VCaP (cell line): ENCODE measurements at regions not wholly inside any gene's neighbourhood (a gene's known extent, or its start where the extent isn't known, plus 50 kb on each side); places are given as distances from the start of the nearest gene placed in this dataset.

Source experiments
- H3K27ac ChIP-seq: fragments of 450-650 bp; 2 replicates; pipeline ENCODE4 v1.5.1; 2017
- TF ChIP-seq, protein P1 (sequence below): fragments of 450-650 bp; conservative IDR thresholded peaks from 2 replicates; pipeline ENCODE4 v1.5.1; 2017; ENCODE audit warnings: mild to moderate bottlenecking, moderate library complexity

DNA sequence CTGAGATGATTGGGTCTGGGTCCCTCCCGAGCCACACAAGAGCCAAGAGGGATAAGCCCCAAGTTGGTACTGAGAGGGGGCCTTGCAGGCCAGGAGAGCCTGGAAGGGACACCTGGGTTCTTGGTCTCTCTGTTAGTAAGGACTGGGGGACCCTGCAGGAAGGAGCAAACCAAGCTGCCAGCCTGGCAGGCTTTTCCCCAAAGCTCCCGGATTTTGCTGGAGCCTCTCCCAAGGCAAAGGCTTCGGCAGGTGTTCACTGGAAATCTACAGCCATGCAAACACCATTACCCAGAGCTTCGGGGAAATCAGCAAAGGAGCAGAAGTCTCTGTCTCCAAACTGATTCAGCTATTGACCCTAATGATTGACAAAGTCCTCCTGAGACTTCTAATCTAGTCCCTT lies 527.9 kb downstream of the BUD13 start:
- TF ChIP-seq, protein P1, sequence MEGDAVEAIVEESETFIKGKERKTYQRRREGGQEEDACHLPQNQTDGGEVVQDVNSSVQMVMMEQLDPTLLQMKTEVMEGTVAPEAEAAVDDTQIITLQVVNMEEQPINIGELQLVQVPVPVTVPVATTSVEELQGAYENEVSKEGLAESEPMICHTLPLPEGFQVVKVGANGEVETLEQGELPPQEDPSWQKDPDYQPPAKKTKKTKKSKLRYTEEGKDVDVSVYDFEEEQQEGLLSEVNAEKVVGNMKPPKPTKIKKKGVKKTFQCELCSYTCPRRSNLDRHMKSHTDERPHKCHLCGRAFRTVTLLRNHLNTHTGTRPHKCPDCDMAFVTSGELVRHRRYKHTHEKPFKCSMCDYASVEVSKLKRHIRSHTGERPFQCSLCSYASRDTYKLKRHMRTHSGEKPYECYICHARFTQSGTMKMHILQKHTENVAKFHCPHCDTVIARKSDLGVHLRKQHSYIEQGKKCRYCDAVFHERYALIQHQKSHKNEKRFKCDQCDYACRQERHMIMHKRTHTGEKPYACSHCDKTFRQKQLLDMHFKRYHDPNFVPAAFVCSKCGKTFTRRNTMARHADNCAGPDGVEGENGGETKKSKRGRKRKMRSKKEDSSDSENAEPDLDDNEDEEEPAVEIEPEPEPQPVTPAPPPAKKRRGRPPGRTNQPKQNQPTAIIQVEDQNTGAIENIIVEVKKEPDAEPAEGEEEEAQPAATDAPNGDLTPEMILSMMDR = no peak
- no peak overlapping the region for H3K27ac ChIP-seq

DNA sequence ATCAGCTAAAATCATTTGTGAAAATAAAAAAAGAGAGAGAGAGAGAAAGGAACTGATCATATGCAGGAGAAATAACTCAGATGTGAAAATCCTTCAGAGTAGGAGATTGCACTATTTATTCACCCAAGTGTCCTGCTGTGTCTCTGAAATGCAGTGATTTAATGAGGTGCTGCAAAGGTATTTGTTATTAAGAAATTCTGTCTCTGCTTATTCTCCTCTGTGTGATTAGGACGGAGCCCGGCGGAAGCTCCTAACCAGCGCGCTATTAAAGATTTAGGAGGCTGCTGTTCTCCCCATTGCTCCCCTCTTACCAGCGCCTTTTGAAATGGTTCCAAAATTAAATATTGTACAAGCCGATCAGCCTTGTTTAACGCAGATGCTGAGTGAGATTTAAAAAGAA lies 528.3 kb downstream of the BUD13 start:
- H3K27ac ChIP-seq = no peak overlapping the region
- TF ChIP-seq, protein P1 = no peak

DNA sequence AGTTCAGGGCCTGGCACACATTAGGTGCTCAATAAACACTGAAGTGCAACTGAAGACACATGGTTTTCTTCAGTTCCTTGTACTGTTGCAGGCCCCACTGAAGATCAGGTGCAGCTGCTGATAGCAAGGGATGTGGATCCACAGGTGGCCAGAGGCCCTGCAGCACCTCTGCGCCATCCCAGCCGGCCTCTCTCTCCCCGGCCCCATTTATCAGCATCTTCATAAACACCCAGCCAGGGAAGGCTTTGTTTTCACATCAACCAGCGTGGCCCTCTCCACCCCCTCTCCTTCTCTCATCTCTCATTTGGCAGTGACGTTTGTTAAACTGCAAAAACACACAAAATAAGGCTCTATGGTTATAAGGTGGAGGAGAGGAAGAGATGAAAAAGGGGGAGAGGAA lies 528.8 kb downstream of the BUD13 start:
- TF ChIP-seq, protein P1 = no peak
- no peak overlapping the region for H3K27ac ChIP-seq

DNA sequence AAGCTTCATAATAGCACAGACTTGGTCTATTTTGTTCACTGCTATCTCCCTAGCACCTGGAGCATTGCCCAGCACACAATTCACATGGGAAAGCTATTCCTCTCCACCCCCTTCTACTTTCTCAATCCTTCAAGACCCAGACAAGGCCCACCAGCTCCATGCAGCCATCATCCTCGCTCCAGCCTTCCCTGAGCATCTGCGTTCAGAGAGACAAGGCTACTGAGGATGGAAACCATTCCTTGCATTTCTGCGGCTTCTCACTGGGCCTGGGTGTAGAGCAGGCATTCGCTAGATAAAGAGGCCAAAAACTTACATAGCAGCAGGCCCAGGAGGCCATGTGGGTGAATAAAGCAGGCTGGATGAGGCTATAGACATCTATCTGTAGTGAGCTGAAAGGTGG lies 530.8 kb downstream of the BUD13 start:
- TF ChIP-seq, protein P1 = no peak
- H3K27ac ChIP-seq = no peak overlapping the region

DNA sequence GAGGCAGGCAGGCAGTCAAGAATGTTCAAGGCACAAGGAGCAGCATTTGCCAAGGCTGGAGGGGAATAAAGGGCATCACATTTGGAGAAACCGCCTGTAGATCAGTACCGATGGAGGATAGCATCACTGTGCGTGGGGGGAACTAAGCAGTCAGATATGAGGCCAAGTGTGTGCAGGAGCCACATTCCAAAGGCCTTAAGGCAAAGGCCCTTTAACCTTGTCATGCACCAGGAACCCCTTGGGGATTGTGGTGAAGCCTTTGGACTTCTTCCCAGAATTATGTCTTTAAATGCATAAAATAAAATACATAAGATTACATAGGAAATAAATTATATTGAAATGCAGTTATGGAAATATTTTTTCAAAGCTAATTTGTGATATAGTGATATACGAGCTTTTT lies 532.1 kb downstream of the BUD13 start:
- H3K27ac ChIP-seq = no peak overlapping the region
- TF ChIP-seq, protein P1 = no peak

DNA sequence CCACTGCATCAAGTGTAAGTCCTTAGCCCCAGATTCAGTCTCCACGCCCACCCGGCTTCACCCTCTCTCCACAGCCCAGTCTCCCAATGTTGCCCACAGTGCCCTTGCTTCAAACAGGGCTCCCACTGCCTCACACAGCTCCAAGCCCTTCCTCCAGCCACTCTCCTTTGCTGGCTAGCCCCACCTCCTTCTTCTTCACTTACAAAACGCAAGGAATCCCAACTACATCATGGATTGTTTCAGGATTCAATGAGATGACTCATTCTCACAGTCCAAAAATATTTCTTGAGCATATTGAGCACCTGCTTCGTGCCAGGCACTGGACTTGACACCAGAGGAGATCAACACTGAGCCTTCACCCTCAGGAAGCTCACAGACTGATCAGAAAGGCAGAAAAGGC lies 533.5 kb downstream of the BUD13 start:
- TF ChIP-seq, protein P1 = no peak
- H3K27ac ChIP-seq = no peak overlapping the region

DNA sequence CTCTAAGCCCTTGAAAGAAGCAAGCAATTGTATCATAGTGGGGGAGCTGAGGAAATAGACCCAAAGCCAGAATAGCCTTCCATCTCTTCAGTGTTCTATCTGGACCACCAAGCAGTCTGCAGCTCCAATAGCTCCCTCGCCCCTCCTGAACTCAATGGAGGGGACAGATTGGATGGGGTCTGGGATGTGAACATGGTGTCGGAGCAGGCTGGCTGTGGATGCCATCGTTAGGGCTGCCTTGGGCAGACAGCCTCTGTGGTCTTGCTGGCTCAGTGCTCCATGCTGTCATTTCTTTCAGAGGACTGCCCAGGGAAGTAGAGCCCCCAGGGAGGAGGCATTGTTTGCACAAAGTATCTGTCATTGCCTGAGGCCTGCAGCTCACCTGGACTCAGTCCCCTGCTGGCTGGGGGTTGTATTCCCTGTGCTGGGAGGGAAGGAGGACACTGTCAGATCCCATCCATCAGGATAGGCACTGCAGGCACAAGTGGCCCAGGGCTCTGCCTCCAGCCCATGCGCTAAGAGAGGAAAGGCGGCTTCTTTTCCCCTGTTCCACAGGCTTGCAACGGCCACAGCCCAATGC lies 537.7 kb downstream of the BUD13 start:
- TF ChIP-seq, protein P1 = no peak
- no peak overlapping the region for H3K27ac ChIP-seq
